A549 (cell line): ENCODE measurements at regions not wholly inside any gene's neighbourhood (a gene's known extent, or its start where the extent isn't known, plus 50 kb on each side); places are given as distances from the start of the nearest gene placed in this dataset.

Source experiments
- ATAC-seq, 2 experiments: fragments of 200-7000 bp in 1 of 2; fragments of >200 bp in 1 of 2; cut with Nextera tagmentation in 1 of 2; cut with Tn5 transposase in 1 of 2; 3 replicates each; pipeline versions ENCODE4 v1.8.0 to v1.9.1; 2018 to 2020; ENCODE audit warnings: mild to moderate bottlenecking in 1 of 2, moderate library complexity in 1 of 2
- CTCF ChIA-PET: fragments of 300-600 bp; sonication (Branson Sonifier 250); formaldehyde crosslinking; extraction: SDS; loops from one replicate; lab custom pipeline; 2021; ENCODE audit warnings: antibody characterized with exemption, inconsistent platforms; lab: Yijun Ruan, JAX
- POLR2A ChIA-PET: fragments of 350-600 bp; formaldehyde crosslinking; extraction: SDS; loops from one replicate; lab custom pipeline; 2021; ENCODE audit warnings: antibody characterized with exemption, inconsistent platforms; lab: Yijun Ruan, JAX
- DNase-seq, 2 experiments: peaks; one replicate each; pipeline versions ENCODE4 v3.0.0 to v3.0.0-alpha.2; 2011 to 2016; ENCODE audit warnings: low read depth in 1 of 2, low spot score in 1 of 2
- FAIRE-seq: peaks from 2 replicates; lab custom pipeline; 2011; peaks lifted over from hg19 to GRCh38; lab: Jason Lieb, UNC
- H3K27ac ChIP-seq, 2 experiments: fragments of >200 bp; sonication (Bioruptor Twin); formaldehyde crosslinking; 3 replicates each; pipeline ENCODE4 v1.5.1; 2016 to 2017
- H3K4me1 ChIP-seq: fragments of >200 bp; sonication (Bioruptor Twin); formaldehyde crosslinking; 3 replicates; pipeline ENCODE4 v1.6.1; 2016
- H3K4me2 ChIP-seq: fragments of >200 bp; sonication (Bioruptor Twin); formaldehyde crosslinking; 3 replicates; pipeline ENCODE4 v1.6.1; 2016
- H3K4me3 ChIP-seq: fragments of >200 bp; sonication (Bioruptor Twin); formaldehyde crosslinking; 3 replicates; pipeline ENCODE4 v1.5.1; 2016
- H3K9me3 ChIP-seq: fragments of >200 bp; sonication (Bioruptor Twin); formaldehyde crosslinking; 3 replicates; pipeline ENCODE4 v1.6.1; 2016
- CBX2 ChIP-seq: fragments of 200-600 bp; sonication (generic); IDR thresholded peaks from 2 replicates; pipeline ENCODE4 v1.6.1; 2016; ENCODE audit warnings: low read depth, mild to moderate bottlenecking, borderline replicate concordance
- CBX8 ChIP-seq: fragments of 200-600 bp; sonication (generic); IDR thresholded peaks from 2 replicates; pipeline ENCODE4 v1.6.1; 2016
- CEBPB ChIP-seq, 2 experiments: fragments of >200 bp in 1 of 2; sonication (Bioruptor Twin) in 1 of 2; formaldehyde crosslinking in 1 of 2; IDR thresholded peaks; 2 replicates each; pipeline ENCODE4 v1.6.1; 2012 to 2016
- CTCF ChIP-seq: fragments of >200 bp; sonication (Bioruptor Twin); formaldehyde crosslinking; IDR thresholded peaks from 3 replicates; pipeline ENCODE4 v1.5.1; 2016
- E2F6 ChIP-seq: IDR thresholded peaks from 2 replicates; pipeline ENCODE4 v1.6.1; 2012; ENCODE audit warnings: low read depth, borderline replicate concordance
- ELK1 ChIP-seq: fragments of 150-350 bp; IDR thresholded peaks from 2 replicates; pipeline ENCODE4 v1.6.1; 2014; ENCODE audit warnings: low read depth, mild to moderate bottlenecking, low read length
- EP300 ChIP-seq, 2 experiments: fragments of >200 bp; sonication (Bioruptor Twin); formaldehyde crosslinking; IDR thresholded peaks; 2 replicates in 1 of 2; 3 replicates in 1 of 2; pipeline ENCODE4 v1.6.1; 2016 to 2017
- FOSL2 ChIP-seq, 2 experiments: fragments of 450-650 bp in 1 of 2; fragments of >200 bp in 1 of 2; sonication (Bioruptor Twin) in 1 of 2; formaldehyde crosslinking; IDR thresholded peaks; 2 replicates each; pipeline versions ENCODE4 v1.5.0 to v1.6.1; 2016 to 2020; ENCODE audit warnings: mild to moderate bottlenecking in 1 of 2, moderate library complexity in 1 of 2
- FOXS1 ChIP-seq: fragments of 250-450 bp; sonication (Bioruptor Pico); IDR thresholded peaks from 2 replicates; pipeline ENCODE4 v1.5.0; 2020; ENCODE audit warnings: mild to moderate bottlenecking, moderate library complexity
- HES2 ChIP-seq: fragments of >200 bp; sonication (Bioruptor Twin); formaldehyde crosslinking; IDR thresholded peaks from 2 replicates; pipeline ENCODE4 v1.6.1; 2016
- HEYL ChIP-seq: fragments of 250-450 bp; sonication (Bioruptor Pico); IDR thresholded peaks from 2 replicates; pipeline ENCODE4 v1.8.0; 2021; ENCODE audit warnings: mild to moderate bottlenecking, moderate library complexity
- HOXA7 ChIP-seq: fragments of 250-450 bp; sonication (Bioruptor Pico); IDR thresholded peaks from 2 replicates; pipeline ENCODE4 v1.5.0; 2020; ENCODE audit warnings: mild to moderate bottlenecking, moderate library complexity
- JUNB ChIP-seq: fragments of >200 bp; sonication (Bioruptor Twin); formaldehyde crosslinking; IDR thresholded peaks from 2 replicates; pipeline ENCODE4 v1.6.1; 2016
- KDM1A ChIP-seq: fragments of 200-600 bp; sonication (generic); IDR thresholded peaks from 2 replicates; pipeline ENCODE4 v1.6.1; 2016; ENCODE audit warnings: low read depth, mild to moderate bottlenecking
- MAX ChIP-seq: IDR thresholded peaks from 2 replicates; pipeline ENCODE4 v1.6.1; 2012
- NFE2L2 ChIP-seq: fragments of 150-350 bp; conservative IDR thresholded peaks from 2 replicates; pipeline ENCODE4 v1.6.1; 2014; ENCODE audit warnings: low read length
- NPAS2 ChIP-seq: fragments of 250-450 bp; sonication (Bioruptor Pico); IDR thresholded peaks from 2 replicates; pipeline ENCODE4 v1.8.0; 2022; ENCODE audit warnings: mild to moderate bottlenecking, moderate library complexity, borderline replicate concordance
- NR3C1 ChIP-seq: fragments of >200 bp; sonication (Bioruptor Twin); formaldehyde crosslinking; IDR thresholded peaks from 3 replicates; pipeline ENCODE4 v1.6.1; 2017
- RAD21 ChIP-seq, 2 experiments: fragments of >200 bp in 1 of 2; sonication (Bioruptor Twin) in 1 of 2; formaldehyde crosslinking in 1 of 2; IDR thresholded peaks in 1 of 2; conservative IDR thresholded peaks in 1 of 2; 2 replicates in 1 of 2; 3 replicates in 1 of 2; pipeline ENCODE4 v1.6.1; 2012 to 2018; ENCODE audit warnings: inconsistent platforms in 1 of 2
- REST ChIP-seq: fragments of 200-600 bp; sonication (generic); IDR thresholded peaks from 2 replicates; pipeline ENCODE4 v1.6.1; 2016; ENCODE audit warnings: antibody characterized with exemption, mild to moderate bottlenecking, moderate library complexity
- RNF2 ChIP-seq: fragments of 200-600 bp; sonication (generic); IDR thresholded peaks from 2 replicates; pipeline ENCODE4 v1.6.1; 2016; ENCODE audit warnings: low read depth, mild to moderate bottlenecking, antibody characterized with exemption, moderate library complexity, borderline replicate concordance
- TP53 ChIP-seq: fragments of 250-450 bp; sonication (Bioruptor Pico); IDR thresholded peaks from 2 replicates; pipeline ENCODE4 v1.5.0; 2021; ENCODE audit warnings: mild to moderate bottlenecking, moderate library complexity
- ZC3H11A ChIP-seq: fragments of 450-650 bp; IDR thresholded peaks from 2 replicates; pipeline ENCODE4 v1.6.1; 2014; ENCODE audit warnings: antibody characterized with exemption, mild to moderate bottlenecking
- ZSCAN20 ChIP-seq: fragments of 250-450 bp; sonication (Bioruptor Pico); IDR thresholded peaks from 2 replicates; pipeline ENCODE4 v1.8.0; 2022; ENCODE audit warnings: mild to moderate bottlenecking, moderate library complexity
- WGBS: methylation state at CpG from one replicate; pipeline ENCODE4 v1.1.6; 2017; ENCODE audit errors: missing lambda C conversion rate; 5-methylcytosine and 5-hydroxymethylcytosine counted together
- TF ChIP-seq, protein P1 (sequence below): fragments of 450-650 bp; IDR thresholded peaks from 2 replicates; pipeline ENCODE4 v1.6.1; 2014; ENCODE audit warnings: antibody characterized with exemption
- TF ChIP-seq, protein P2 (sequence below): IDR thresholded peaks from 2 replicates; pipeline ENCODE4 v1.6.1; 2012

DNA sequence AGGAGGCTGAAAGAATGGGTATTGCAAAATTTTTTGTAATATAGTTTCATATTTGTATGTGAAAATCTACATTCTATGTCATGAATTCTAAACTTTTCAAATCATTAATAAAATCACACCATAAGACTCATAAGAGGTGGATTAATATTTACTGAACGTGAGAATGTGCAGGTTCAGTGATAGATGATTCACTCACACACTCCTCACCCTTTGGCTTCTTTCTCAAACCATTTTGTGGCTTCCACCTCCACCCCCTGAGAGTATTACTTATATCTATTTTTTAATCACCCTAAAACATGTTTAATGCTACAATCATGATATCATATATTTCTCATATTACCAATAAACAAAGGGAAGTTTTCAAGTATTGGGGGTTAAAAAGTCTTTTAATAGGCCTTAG, 275.5 kb downstream of the MEF2C start (continued):
- TF ChIP-seq CTCF (no peak), HEYL (CRISPR knock-in tag) (no peak), KDM1A (no peak), RNF2 (no peak), MAX (no peak), JUNB (no peak), FOSL2 (IDR thresholded peaks at IDR 0.05) (no peak), FOSL2 (CRISPR knock-in tag; IDR thresholded peaks at IDR 0.05) (no peak), TP53 (CRISPR knock-in tag) (no peak), FOXS1 (CRISPR knock-in tag) (no peak)

- CTCF ChIA-PET: interaction anchor here (1.2 kb wide), 1 partner anchor 10 kb away, joined by 3 read pairs; no protein-coding TSS in a partner anchor
- no peak for FAIRE-seq
- DNase-seq: no peak
Observed at GRCh38 chr5:88606626-88607025, 276.4 kb downstream of the MEF2C start.

More at GRCh38 chr5:88606626-88607025, 276.4 kb downstream of the MEF2C start:
- H3K9me3 ChIP-seq: no peaks in the 10 kb centered on the region
- H3K4me3 ChIP-seq: no peak overlapping the region
- no peak overlapping the region for H3K27ac ChIP-seq
- ATAC-seq: no peak
- TF ChIP-seq CBX8 (no peak), RAD21 (conservative IDR thresholded peaks at IDR 0.05 in 1 of 2, IDR thresholded peaks at IDR 0.05 in 1 of 2) (no peak), NFE2L2 (no peak), ZC3H11A (no peak), CEBPB (IDR thresholded peaks at IDR 0.05) (no peak), REST (no peak), CBX2 (no peak), HES2 (no peak), NPAS2 (CRISPR knock-in tag) (no peak), EP300 (IDR thresholded peaks at IDR 0.05) (no peak), MAX (no peak), HOXA7 (no peak), ZSCAN20 (CRISPR knock-in tag) (no peak), ELK1 (no peak), E2F6 (no peak), NR3C1 (no peak)
- TF ChIP-seq, protein P1, sequence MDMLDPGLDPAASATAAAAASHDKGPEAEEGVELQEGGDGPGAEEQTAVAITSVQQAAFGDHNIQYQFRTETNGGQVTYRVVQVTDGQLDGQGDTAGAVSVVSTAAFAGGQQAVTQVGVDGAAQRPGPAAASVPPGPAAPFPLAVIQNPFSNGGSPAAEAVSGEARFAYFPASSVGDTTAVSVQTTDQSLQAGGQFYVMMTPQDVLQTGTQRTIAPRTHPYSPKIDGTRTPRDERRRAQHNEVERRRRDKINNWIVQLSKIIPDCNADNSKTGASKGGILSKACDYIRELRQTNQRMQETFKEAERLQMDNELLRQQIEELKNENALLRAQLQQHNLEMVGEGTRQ: no peak
- TF ChIP-seq, protein P2, sequence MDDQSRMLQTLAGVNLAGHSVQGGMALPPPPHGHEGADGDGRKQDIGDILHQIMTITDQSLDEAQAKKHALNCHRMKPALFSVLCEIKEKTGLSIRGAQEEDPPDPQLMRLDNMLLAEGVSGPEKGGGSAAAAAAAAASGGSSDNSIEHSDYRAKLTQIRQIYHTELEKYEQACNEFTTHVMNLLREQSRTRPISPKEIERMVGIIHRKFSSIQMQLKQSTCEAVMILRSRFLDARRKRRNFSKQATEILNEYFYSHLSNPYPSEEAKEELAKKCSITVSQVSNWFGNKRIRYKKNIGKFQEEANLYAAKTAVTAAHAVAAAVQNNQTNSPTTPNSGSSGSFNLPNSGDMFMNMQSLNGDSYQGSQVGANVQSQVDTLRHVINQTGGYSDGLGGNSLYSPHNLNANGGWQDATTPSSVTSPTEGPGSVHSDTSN: no peak
- H3K4me2 ChIP-seq: no peak overlapping the region
- POLR2A ChIA-PET: no interaction called here
- WGBS: 21% methylated on average over 5 of the region's 5 CpGs
- no peaks in the 10 kb centered on the region for H3K4me1 ChIP-seq
